Suprapubic skin (tissue), 4 donors: ENCODE measurements at regions not wholly inside any gene's neighbourhood (a gene's known extent, or its start where the extent isn't known, plus 50 kb on each side); places are given as distances from the start of the nearest gene placed in this dataset.

Source experiments
- DNase-seq, 2 donors: peaks; one replicate each; pipeline ENCODE4 v3.0.0-alpha.2; 2019; ENCODE audit warnings: low spot score in 2 of 2
- H3K27ac ChIP-seq: fragments of 200-600 bp; sonication (generic); one replicate; pipeline ENCODE4 v1.5.1; 2019
- H3K27me3 ChIP-seq: fragments of 200-600 bp; sonication (generic); one replicate; pipeline ENCODE4 v1.5.1; 2019
- H3K36me3 ChIP-seq: fragments of 200-600 bp; sonication (generic); one replicate; pipeline ENCODE4 v1.5.1; 2019
- H3K4me1 ChIP-seq: fragments of 200-600 bp; sonication (generic); one replicate; pipeline ENCODE4 v1.5.1; 2019
- H3K4me3 ChIP-seq: fragments of 200-600 bp; sonication (generic); one replicate; pipeline ENCODE4 v1.5.1; 2019; ENCODE audit warnings: mild to moderate bottlenecking
- H3K9me3 ChIP-seq: fragments of 200-600 bp; sonication (generic); one replicate; pipeline ENCODE4 v1.5.1; 2019
- EP300 ChIP-seq: sonication (generic); formaldehyde crosslinking; IDR thresholded peaks from one replicate; pipeline ENCODE4 v1.6.1; 2017; ENCODE audit warnings: antibody characterized with exemption
- POLR2A ChIP-seq, 2 donors: fragments of 450-650 bp; IDR thresholded peaks; one replicate each; pipeline ENCODE4 v1.6.1; 2017; ENCODE audit warnings: antibody characterized with exemption in 2 of 2, mild to moderate bottlenecking in 2 of 2, moderate library complexity in 2 of 2
- POLR2AphosphoS5 ChIP-seq, 3 donors: sonication (generic); formaldehyde crosslinking; IDR thresholded peaks; one replicate each; pipeline ENCODE4 v1.6.1; 2017; ENCODE audit warnings: antibody characterized with exemption in 3 of 3
- WGBS: methylation state at CpG from one replicate; pipeline ENCODE4 v1.1.5; 2018; 5-methylcytosine and 5-hydroxymethylcytosine counted together
- TF ChIP-seq, protein P1 (sequence below), 2 donors: fragments of 200-600 bp in 1 of 2; fragments of 450-650 bp in 1 of 2; sonication (generic) in 1 of 2; IDR thresholded peaks; one replicate each; pipeline ENCODE4 v1.5.1; 2016 to 2019; ENCODE audit warnings: antibody characterized with exemption in 2 of 2, mild to moderate bottlenecking in 1 of 2, moderate library complexity in 1 of 2

DNA sequence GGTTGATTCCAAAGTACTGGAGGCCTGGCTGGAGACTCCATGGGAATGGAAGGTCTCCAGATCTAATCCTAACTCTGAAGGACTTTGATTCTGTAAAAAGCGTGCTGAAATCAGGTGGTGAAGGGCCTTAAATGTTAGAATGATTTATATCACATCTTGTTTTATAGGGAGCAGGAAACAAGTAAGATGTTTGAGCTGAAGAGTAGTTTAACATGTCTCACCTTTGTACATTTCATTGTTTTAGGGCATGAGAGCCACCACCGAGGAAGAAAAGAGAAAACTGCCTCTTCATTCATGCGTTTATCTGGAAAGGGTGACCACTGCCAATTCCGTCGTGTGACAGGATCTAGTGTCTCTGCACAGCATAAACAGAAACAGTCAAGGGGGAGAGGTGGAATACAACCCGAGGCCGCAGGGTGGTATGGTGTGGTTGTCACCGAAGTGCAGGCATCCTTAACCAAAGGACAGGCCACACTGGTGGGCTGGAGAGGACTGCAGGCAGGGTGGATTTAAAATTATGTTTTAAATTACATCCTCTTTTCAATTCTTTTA, 445.3 kb downstream of the SLC4A3 start:
- TF ChIP-seq POLR2AphosphoS5 (IDR thresholded peaks at IDR 0.05) (no peak), EP300 (no peak), POLR2A (IDR thresholded peaks at IDR 0.05) (no peak)
- TF ChIP-seq, protein P1, sequence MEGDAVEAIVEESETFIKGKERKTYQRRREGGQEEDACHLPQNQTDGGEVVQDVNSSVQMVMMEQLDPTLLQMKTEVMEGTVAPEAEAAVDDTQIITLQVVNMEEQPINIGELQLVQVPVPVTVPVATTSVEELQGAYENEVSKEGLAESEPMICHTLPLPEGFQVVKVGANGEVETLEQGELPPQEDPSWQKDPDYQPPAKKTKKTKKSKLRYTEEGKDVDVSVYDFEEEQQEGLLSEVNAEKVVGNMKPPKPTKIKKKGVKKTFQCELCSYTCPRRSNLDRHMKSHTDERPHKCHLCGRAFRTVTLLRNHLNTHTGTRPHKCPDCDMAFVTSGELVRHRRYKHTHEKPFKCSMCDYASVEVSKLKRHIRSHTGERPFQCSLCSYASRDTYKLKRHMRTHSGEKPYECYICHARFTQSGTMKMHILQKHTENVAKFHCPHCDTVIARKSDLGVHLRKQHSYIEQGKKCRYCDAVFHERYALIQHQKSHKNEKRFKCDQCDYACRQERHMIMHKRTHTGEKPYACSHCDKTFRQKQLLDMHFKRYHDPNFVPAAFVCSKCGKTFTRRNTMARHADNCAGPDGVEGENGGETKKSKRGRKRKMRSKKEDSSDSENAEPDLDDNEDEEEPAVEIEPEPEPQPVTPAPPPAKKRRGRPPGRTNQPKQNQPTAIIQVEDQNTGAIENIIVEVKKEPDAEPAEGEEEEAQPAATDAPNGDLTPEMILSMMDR (IDR thresholded peaks at IDR 0.05) = no peak
- H3K4me3 ChIP-seq = no peak overlapping the region
- WGBS = 80% methylated on average over 8 of the region's 8 CpGs
- H3K36me3 ChIP-seq = no peaks in the 10 kb centered on the region
- H3K9me3 ChIP-seq = no peaks in the 10 kb centered on the region
- H3K4me1 ChIP-seq = peaks cover 11% of the 10 kb centered on the region
- H3K27ac ChIP-seq = no peak overlapping the region
- H3K27me3 ChIP-seq = no peaks in the 10 kb centered on the region
- DNase-seq = no peak

DNA sequence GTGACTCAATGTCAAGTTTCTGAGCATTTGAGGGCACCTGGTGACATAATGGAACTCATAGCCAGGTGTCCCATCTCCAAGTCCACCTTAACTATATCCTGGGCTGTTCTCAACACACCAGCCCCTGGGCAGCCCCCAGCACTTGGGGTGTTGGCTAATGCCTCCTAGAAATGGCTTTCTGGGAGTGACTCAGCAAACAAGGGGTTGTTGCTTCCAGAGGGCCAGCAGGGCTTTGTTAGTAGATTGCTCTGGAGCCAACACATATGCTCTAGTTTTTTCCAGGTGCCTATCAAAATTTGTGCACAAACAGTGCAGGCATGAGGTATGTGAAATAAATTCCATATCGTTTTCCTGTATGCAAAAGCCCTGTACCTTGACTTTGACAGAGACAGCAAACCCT, 448.4 kb downstream of the SLC4A3 start:
- DNase-seq = no peak
- no peak overlapping the region for H3K4me3 ChIP-seq
- peaks cover 11% of the 10 kb centered on the region for H3K4me1 ChIP-seq
- 62% methylated on average over 1 of the region's 1 CpG for WGBS
- no peaks in the 10 kb centered on the region for H3K27me3 ChIP-seq
- H3K36me3 ChIP-seq = no peaks in the 10 kb centered on the region
- H3K9me3 ChIP-seq = no peaks in the 10 kb centered on the region
- TF ChIP-seq POLR2AphosphoS5 (IDR thresholded peaks at IDR 0.05) (no peak), EP300 (no peak)
- TF ChIP-seq, protein P1 (IDR thresholded peaks at IDR 0.05) = no peak
- no peak overlapping the region for H3K27ac ChIP-seq

DNA sequence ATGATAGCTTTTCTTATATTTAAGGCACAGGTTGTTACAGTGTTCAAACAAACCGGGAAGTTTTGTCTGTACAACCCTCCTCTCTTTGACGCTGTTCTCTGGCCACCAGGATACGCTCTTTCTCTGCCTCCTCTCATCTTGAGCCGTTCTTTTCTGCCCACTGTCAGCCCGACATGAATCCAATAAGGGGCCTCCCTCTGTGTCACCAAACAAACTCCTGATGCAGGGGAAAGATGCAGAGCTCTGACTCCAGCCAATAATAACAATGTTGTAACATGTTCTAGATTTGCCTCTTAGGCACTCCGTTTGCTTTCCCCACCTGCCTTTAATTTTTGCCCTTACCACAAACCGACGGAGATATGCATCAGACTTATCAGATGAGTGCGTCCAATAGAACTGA, 449.3 kb downstream of the SLC4A3 start:
- no peak overlapping the region for H3K27ac ChIP-seq
- peak in 1 of 2 donors; percentile 64 for DNase-seq

DNA sequence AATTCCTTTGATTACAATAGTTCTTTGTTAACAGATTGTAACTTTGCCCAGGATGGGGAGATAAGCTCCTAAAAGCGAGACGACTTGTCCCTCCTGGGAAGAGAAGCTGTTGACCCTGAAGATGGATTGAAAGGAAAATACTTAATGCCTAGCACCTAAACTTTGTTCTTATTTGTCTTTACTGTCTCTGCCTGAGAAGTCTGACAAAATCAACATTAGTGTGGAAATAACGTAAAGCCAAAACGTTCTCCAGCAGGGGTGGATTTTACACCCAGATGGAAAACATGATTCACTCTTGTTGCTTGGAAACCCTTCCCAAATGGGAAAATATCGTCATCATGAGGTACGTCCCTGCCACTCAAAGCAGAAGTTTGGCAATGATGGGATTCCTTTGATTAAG, 450.1 kb downstream of the SLC4A3 start:
- H3K4me3 ChIP-seq = no peak overlapping the region
- 24% methylated on average over 6 of the region's 6 CpGs for WGBS
- no peaks in the 10 kb centered on the region for H3K36me3 ChIP-seq
- peaks cover 11% of the 10 kb centered on the region for H3K4me1 ChIP-seq
- H3K27ac ChIP-seq = peak overlapping the region; percentile 9
- no peak for DNase-seq
- H3K9me3 ChIP-seq = no peaks in the 10 kb centered on the region
- no peak for TF ChIP-seq POLR2A (IDR thresholded peaks at IDR 0.05)
- TF ChIP-seq, protein P1 (IDR thresholded peaks at IDR 0.05) = no peak
- TF ChIP-seq POLR2AphosphoS5 (IDR thresholded peaks at IDR 0.05) = no peak
- no peak for TF ChIP-seq EP300
- no peaks in the 10 kb centered on the region for H3K27me3 ChIP-seq

More for the DNA sequence above, 449.3 kb downstream of the SLC4A3 start:
- Histone ChIP-seq H3K27me3 (no peaks in the 10 kb centered on the region), H3K9me3 (no peaks in the 10 kb centered on the region), H3K4me3 (no peak overlapping the region), H3K4me1 (peaks cover 11% of the 10 kb centered on the region), H3K36me3 (no peaks in the 10 kb centered on the region)
- TF ChIP-seq, protein P1 (IDR thresholded peaks at IDR 0.05) = peak in 1 of 2 donors; percentile 5
- TF ChIP-seq EP300 = no peak
- 29% methylated on average over 9 of the region's 9 CpGs for WGBS

DNA sequence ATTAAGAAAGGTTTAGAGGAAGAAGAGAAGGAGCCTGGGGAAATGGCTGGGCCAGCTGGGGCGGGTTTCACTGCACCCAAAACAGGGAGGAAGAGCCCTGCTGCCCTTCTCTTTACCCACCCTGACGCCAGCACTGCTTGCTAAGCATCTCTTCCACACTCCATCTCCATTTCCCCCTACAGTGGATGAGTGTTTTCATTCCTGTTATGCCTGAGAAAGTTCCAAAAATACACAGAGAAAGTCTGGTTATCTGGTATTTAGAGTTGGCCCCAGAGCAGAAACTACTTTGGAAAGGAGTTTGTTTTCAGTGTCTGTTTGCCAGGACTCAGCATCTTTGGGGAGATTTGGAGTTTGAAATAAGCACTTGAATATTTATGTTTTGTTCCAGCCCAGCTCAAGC, 451.0 kb downstream of the SLC4A3 start:
- H3K9me3 ChIP-seq = no peaks in the 10 kb centered on the region
- H3K27ac ChIP-seq = peak overlapping the region; percentile 9
- H3K4me1 ChIP-seq = peaks cover 11% of the 10 kb centered on the region
- no peak for DNase-seq
- no peaks in the 10 kb centered on the region for H3K27me3 ChIP-seq
- H3K36me3 ChIP-seq = no peaks in the 10 kb centered on the region
- no peak overlapping the region for H3K4me3 ChIP-seq
- 47% methylated on average over 2 of the region's 2 CpGs for WGBS
- TF ChIP-seq POLR2AphosphoS5 (IDR thresholded peaks at IDR 0.05) (no peak), EP300 (no peak), POLR2A (IDR thresholded peaks at IDR 0.05) (no peak)
- TF ChIP-seq, protein P1 (IDR thresholded peaks at IDR 0.05) = no peak
